ENCODE measurements at regions not wholly inside any gene's neighbourhood (a gene's known extent, or its start where the extent isn't known, plus 50 kb on each side); places are given as distances from the start of the nearest gene placed in this dataset.

DNA sequence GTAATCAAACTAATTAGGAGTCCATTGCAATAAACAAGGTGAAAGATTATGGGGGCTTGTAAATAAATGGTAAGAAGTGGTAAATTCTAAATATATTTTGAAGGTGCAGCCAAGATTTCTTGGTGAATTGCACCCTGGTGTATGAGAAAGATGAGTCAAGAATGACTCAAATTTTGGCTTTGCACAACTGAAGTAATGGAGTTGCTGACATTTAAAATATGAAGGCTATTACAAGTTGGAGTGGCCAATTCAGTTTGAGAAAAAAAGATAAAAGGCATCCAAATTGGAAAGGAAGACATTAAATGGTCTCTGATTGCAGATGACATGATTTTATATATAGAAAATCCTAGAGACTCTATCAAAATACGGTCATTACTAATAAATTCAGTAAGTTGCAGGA is 2330.6 kb downstream of the MAT2B start:
- Histone ChIP-seq H3K36me3 (ENCODE audit: insufficient read depth, low read length) (no peaks in the 10 kb centered on the region), H3K4me3 (ENCODE audit: low read length) (no peak overlapping the region), H3K9ac (ENCODE audit: low read depth, low read length) (no peak overlapping the region), H3K27me3 (ENCODE audit: control insufficient read depth, insufficient read depth, low read length) (no peaks in the 10 kb centered on the region), H3K4me2 (ENCODE audit: low read length) (no peak overlapping the region), H3K9me3 (replicated peaks; ENCODE audit: low read length) (peaks cover 4% of the 10 kb centered on the region), H3K4me1 (ENCODE audit: control insufficient read depth, insufficient read depth, low read length) (no peaks in the 10 kb centered on the region)

- no peaks in the 10 kb centered on the region for H3K4me1 ChIP-seq (ENCODE audit: control insufficient read depth, insufficient read depth, low read length)
- H3K36me3 ChIP-seq (ENCODE audit: insufficient read depth, low read length): no peaks in the 10 kb centered on the region
- no peak overlapping the region for H3K4me3 ChIP-seq (ENCODE audit: low read length)
Observed at GRCh38 chr5:165837286-165837685, 2331.9 kb downstream of the MAT2B start.

DNA sequence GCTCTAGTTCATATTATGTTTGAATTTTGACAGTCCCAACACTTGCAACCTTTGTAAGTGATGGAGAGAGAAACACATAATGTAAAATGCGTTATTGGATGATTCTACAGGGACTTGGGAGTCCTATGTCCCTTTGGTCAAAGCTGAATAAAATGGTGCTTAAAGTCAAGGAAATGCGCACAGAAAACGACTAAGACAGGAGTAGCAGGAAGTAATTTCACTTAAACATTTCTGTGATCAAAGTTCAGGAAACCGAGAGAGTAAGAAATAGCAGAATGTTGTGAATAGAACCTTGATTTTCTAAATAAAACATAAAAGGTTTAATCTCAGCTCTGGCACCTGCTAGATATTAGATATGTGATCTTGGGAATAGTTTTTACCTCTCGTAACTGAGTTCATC is 2339.2 kb downstream of the MAT2B start:
- no peak overlapping the region for H3K9ac ChIP-seq (ENCODE audit: low read depth, low read length)
- no peaks in the 10 kb centered on the region for H3K9me3 ChIP-seq (replicated peaks; ENCODE audit: low read length)
- H3K36me3 ChIP-seq (ENCODE audit: insufficient read depth, low read length): no peaks in the 10 kb centered on the region
- H3K4me3 ChIP-seq (ENCODE audit: low read length): no peak overlapping the region
- H3K4me1 ChIP-seq (ENCODE audit: control insufficient read depth, insufficient read depth, low read length): no peaks in the 10 kb centered on the region
- H3K4me2 ChIP-seq (ENCODE audit: low read length): no peak overlapping the region
- H3K27me3 ChIP-seq (ENCODE audit: control insufficient read depth, insufficient read depth, low read length): no peaks in the 10 kb centered on the region

More at GRCh38 chr5:165837286-165837685, 2331.9 kb downstream of the MAT2B start:
- Histone ChIP-seq H3K27me3 (ENCODE audit: control insufficient read depth, insufficient read depth, low read length) (no peaks in the 10 kb centered on the region), H3K9ac (ENCODE audit: low read depth, low read length) (no peak overlapping the region), H3K9me3 (replicated peaks; ENCODE audit: low read length) (peaks cover 4% of the 10 kb centered on the region), H3K4me2 (ENCODE audit: low read length) (no peak overlapping the region)

GRCh38 chr5:165858118-165858517 is 2352.7 kb downstream of the MAT2B start:
- H3K27me3 ChIP-seq (ENCODE audit: control insufficient read depth, insufficient read depth, low read length): no peaks in the 10 kb centered on the region
- no peak overlapping the region for H3K9ac ChIP-seq (ENCODE audit: low read depth, low read length)
- no peak overlapping the region for H3K4me3 ChIP-seq (ENCODE audit: low read length)
- no peaks in the 10 kb centered on the region for H3K36me3 ChIP-seq (ENCODE audit: insufficient read depth, low read length)
- H3K9me3 ChIP-seq (replicated peaks; ENCODE audit: low read length): peaks cover 3% of the 10 kb centered on the region
- no peaks in the 10 kb centered on the region for H3K4me1 ChIP-seq (ENCODE audit: control insufficient read depth, insufficient read depth, low read length)
- H3K4me2 ChIP-seq (ENCODE audit: low read length): no peak overlapping the region

- Histone ChIP-seq H3K9ac (ENCODE audit: low read depth, low read length) (no peak overlapping the region), H3K4me3 (ENCODE audit: low read length) (no peak overlapping the region), H3K36me3 (ENCODE audit: insufficient read depth, low read length) (no peaks in the 10 kb centered on the region), H3K4me1 (ENCODE audit: control insufficient read depth, insufficient read depth, low read length) (no peaks in the 10 kb centered on the region), H3K4me2 (ENCODE audit: low read length) (no peak overlapping the region), H3K27me3 (ENCODE audit: control insufficient read depth, insufficient read depth, low read length) (no peaks in the 10 kb centered on the region), H3K9me3 (replicated peaks; ENCODE audit: low read length) (peaks cover 4% of the 10 kb centered on the region)
Observed at GRCh38 chr5:165859251-165859650, 2353.8 kb downstream of the MAT2B start.

DNA sequence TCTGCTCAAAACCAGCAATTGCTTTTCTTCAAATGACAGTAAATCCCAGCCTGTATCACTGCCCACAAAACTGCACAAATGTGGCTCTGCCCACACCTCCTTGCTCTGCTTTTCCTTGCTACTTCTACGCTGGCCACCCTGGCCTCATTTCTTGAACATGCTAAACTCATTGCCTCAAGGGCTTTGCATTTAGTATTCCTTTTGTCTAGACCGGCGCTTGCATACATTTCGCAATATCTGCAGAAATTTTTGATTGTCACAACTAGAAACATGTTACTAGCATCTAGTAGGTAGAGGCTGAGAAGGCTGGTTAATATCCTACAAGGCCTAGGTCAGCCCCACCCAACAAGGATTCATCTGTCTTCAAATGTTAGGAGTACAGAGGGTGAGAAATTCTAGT is 2357.8 kb downstream of the MAT2B start:
- Histone ChIP-seq H3K4me1 (ENCODE audit: control insufficient read depth, insufficient read depth, low read length) (no peaks in the 10 kb centered on the region), H3K4me3 (ENCODE audit: low read length) (no peak overlapping the region), H3K4me2 (ENCODE audit: low read length) (no peak overlapping the region), H3K9ac (ENCODE audit: low read depth, low read length) (no peak overlapping the region), H3K9me3 (replicated peaks; ENCODE audit: low read length) (peaks cover 7% of the 10 kb centered on the region), H3K27me3 (ENCODE audit: control insufficient read depth, insufficient read depth, low read length) (no peaks in the 10 kb centered on the region), H3K36me3 (ENCODE audit: insufficient read depth, low read length) (no peaks in the 10 kb centered on the region)

DNA sequence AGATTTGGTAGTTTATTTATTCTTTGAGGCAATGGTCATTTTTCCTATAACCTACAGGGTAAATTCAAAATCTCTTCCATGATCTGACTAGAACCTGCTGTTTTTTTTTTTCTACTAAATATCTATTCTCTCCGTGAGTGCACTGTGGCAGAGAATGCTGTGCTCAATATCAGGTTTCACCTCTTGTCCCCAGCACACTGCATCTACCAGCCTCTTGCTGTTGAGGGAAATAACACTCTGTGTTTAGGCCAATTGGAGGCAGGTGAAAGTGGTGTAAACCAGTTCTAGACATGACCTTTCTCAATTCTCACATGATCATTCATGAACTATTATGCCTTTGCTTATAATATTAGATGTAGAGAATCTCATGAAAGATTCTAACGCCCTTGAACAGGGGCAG is 2365.9 kb downstream of the MAT2B start:
- Histone ChIP-seq H3K9ac (ENCODE audit: low read depth, low read length) (no peak overlapping the region), H3K36me3 (ENCODE audit: insufficient read depth, low read length) (no peaks in the 10 kb centered on the region), H3K9me3 (replicated peaks; ENCODE audit: low read length) (peaks cover 7% of the 10 kb centered on the region), H3K4me2 (ENCODE audit: low read length) (no peak overlapping the region), H3K27me3 (ENCODE audit: control insufficient read depth, insufficient read depth, low read length) (no peaks in the 10 kb centered on the region), H3K4me3 (ENCODE audit: low read length) (no peak overlapping the region), H3K4me1 (ENCODE audit: control insufficient read depth, insufficient read depth, low read length) (no peaks in the 10 kb centered on the region)

DNA sequence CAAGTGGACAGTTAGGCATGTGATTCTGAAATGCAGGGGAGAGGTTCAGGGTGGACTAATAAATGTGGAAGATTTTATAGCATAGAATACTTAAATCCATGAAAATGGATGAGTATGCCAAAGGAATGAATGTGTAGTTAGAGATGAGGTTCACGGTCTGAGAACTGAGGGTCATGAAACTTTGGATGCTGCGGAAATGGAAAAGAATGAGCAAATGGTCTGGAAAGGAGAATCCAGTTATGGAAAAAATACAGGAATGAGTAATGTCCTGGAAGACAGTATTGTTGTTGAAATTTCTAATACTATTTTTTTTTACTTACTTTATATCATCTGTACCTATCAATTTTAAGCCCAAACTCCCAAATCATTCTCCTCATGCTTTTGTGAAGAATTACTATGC is 2369.4 kb downstream of the MAT2B start:
- no peaks in the 10 kb centered on the region for H3K27me3 ChIP-seq (ENCODE audit: control insufficient read depth, insufficient read depth, low read length)
- H3K36me3 ChIP-seq (ENCODE audit: insufficient read depth, low read length): no peaks in the 10 kb centered on the region
- no peaks in the 10 kb centered on the region for H3K4me1 ChIP-seq (ENCODE audit: control insufficient read depth, insufficient read depth, low read length)
- no peak overlapping the region for H3K4me3 ChIP-seq (ENCODE audit: low read length)
- no peak overlapping the region for H3K9ac ChIP-seq (ENCODE audit: low read depth, low read length)
- H3K4me2 ChIP-seq (ENCODE audit: low read length): no peak overlapping the region
- H3K9me3 ChIP-seq (replicated peaks; ENCODE audit: low read length): peaks cover 7% of the 10 kb centered on the region

DNA sequence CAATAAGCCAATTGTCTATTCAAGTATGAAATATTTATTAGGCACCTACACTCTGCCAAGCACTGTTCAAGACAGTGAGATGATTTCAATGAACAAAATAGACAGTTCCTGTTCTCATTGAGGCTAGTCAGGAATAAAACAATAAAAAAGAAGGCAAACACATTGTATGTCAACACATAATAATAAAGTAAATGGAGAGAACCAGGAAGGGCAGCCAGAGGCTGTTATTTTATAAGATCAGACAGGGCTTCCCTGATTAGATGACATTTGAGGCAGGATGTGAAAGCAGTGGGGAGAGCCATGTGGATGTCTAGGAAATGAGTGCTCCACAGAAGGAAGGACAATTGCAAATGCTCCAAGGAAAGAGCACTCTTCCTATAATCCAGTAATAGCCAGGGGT is 2371.1 kb downstream of the MAT2B start:
- Histone ChIP-seq H3K9me3 (replicated peaks; ENCODE audit: low read length) (peaks cover 13% of the 10 kb centered on the region), H3K27me3 (ENCODE audit: control insufficient read depth, insufficient read depth, low read length) (no peaks in the 10 kb centered on the region), H3K36me3 (ENCODE audit: insufficient read depth, low read length) (no peaks in the 10 kb centered on the region), H3K4me2 (ENCODE audit: low read length) (no peak overlapping the region), H3K9ac (ENCODE audit: low read depth, low read length) (no peak overlapping the region), H3K4me1 (ENCODE audit: control insufficient read depth, insufficient read depth, low read length) (no peaks in the 10 kb centered on the region), H3K4me3 (ENCODE audit: low read length) (no peak overlapping the region)

- no peak overlapping the region for H3K9ac ChIP-seq (ENCODE audit: low read depth, low read length)
- no peak overlapping the region for H3K4me3 ChIP-seq (ENCODE audit: low read length)
- H3K9me3 ChIP-seq (replicated peaks; ENCODE audit: low read length): peaks cover 14% of the 10 kb centered on the region
- no peaks in the 10 kb centered on the region for H3K27me3 ChIP-seq (ENCODE audit: control insufficient read depth, insufficient read depth, low read length)
- no peaks in the 10 kb centered on the region for H3K36me3 ChIP-seq (ENCODE audit: insufficient read depth, low read length)
- H3K4me2 ChIP-seq (ENCODE audit: low read length): no peak overlapping the region
- no peaks in the 10 kb centered on the region for H3K4me1 ChIP-seq (ENCODE audit: control insufficient read depth, insufficient read depth, low read length)
Observed at GRCh38 chr5:165877475-165877874, 2372.1 kb downstream of the MAT2B start.

DNA sequence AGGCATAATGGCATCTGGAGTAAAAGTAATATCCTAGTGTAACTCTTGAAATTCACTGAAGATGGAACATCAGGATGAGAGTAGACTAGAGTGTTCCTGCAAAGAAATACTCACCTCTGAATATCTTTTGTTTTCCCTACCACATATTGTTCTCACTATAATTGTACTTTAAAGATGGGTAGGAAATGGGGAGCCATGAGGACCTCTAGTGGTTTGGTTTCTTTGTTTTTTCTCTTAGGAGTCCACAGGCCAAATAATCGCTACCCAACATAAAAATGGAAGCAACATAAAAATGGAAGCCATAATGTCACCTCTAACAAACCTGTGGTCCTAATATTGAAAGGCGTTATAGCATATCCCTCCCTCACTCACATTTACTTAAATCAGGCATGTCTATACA is 2375.8 kb downstream of the MAT2B start:
- Histone ChIP-seq H3K4me2 (ENCODE audit: low read length) (no peak overlapping the region), H3K9ac (ENCODE audit: low read depth, low read length) (no peak overlapping the region), H3K9me3 (replicated peaks; ENCODE audit: low read length) (peaks cover 12% of the 10 kb centered on the region), H3K27me3 (ENCODE audit: control insufficient read depth, insufficient read depth, low read length) (no peaks in the 10 kb centered on the region), H3K36me3 (ENCODE audit: insufficient read depth, low read length) (no peaks in the 10 kb centered on the region), H3K4me1 (ENCODE audit: control insufficient read depth, insufficient read depth, low read length) (no peaks in the 10 kb centered on the region), H3K4me3 (ENCODE audit: low read length) (no peak overlapping the region)

- Histone ChIP-seq H3K4me1 (ENCODE audit: control insufficient read depth, insufficient read depth, low read length) (no peaks in the 10 kb centered on the region), H3K4me3 (ENCODE audit: low read length) (no peak overlapping the region), H3K27me3 (ENCODE audit: control insufficient read depth, insufficient read depth, low read length) (no peaks in the 10 kb centered on the region), H3K9ac (ENCODE audit: low read depth, low read length) (no peak overlapping the region), H3K9me3 (replicated peaks; ENCODE audit: low read length) (peaks cover 12% of the 10 kb centered on the region), H3K4me2 (ENCODE audit: low read length) (no peak overlapping the region), H3K36me3 (ENCODE audit: insufficient read depth, low read length) (no peaks in the 10 kb centered on the region)
Observed at GRCh38 chr5:165882099-165882498, 2376.7 kb downstream of the MAT2B start.
